Peyer's patch (tissue), 4 donors: ENCODE measurements at regions not wholly inside any gene's neighbourhood (a gene's known extent, or its start where the extent isn't known, plus 50 kb on each side); places are given as distances from the start of the nearest gene placed in this dataset.

Experiments used
- CTCF ChIP-seq, 6 experiments: fragments of 450-650 bp in 4 of 6; fragments of 200-600 bp in 2 of 6; sonication (generic) in 1 of 6; IDR thresholded peaks; one replicate each; pipeline ENCODE4 v1.5.1; 2017 to 2019; ENCODE audit warnings: antibody characterized with exemption in 6 of 6, mild to moderate bottlenecking in 3 of 6, moderate library complexity in 1 of 6
- POLR2A ChIP-seq, 2 donors: fragments of 450-650 bp; IDR thresholded peaks; one replicate each; pipeline ENCODE4 v1.5.1; 2017; ENCODE audit warnings: antibody characterized with exemption in 2 of 2, mild to moderate bottlenecking in 2 of 2, moderate library complexity in 2 of 2

DNA sequence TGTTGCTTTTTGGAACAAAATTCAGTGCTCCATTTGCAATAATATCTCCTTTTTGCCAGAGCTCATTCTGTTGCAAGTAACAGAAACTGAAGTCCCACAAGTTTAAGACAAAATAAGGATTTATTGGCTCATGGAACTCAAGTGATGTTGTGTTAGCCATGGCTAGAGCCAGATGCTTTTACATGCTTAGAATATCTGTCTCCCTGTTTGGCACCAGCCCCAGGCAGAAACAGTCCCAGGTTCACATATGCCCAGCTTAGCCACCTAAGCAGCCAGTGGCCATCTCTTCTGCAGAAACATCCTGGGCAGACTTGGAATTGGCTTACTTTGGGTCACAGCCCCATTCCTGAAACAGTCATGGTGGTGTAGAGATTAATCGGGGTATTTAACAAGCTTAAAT lies 540.9 kb upstream of the SGCD start:
- no peak for TF ChIP-seq CTCF (IDR thresholded peaks at IDR 0.05)
- no peak for TF ChIP-seq POLR2A (IDR thresholded peaks at IDR 0.05)
